Kidney (tissue), 13 donors: ENCODE measurements at regions not wholly inside any gene's neighbourhood (a gene's known extent, or its start where the extent isn't known, plus 50 kb on each side); places are given as distances from the start of the nearest gene placed in this dataset.

Source experiments
- DNase-seq, 5 donors: peaks; one replicate each; pipeline ENCODE4 v3.0.0-alpha.2; 2013 to 2020
- FAIRE-seq: peaks from 2 replicates; lab custom pipeline; 2012; peaks lifted over from hg19 to GRCh38; lab: Jason Lieb, UNC
- H3K27ac ChIP-seq, 2 donors: one replicate each; pipeline ENCODE4 v1.7.0; 2013; ENCODE audit warnings: low read depth in 2 of 2, low read length in 2 of 2, inconsistent platforms in 1 of 2
- H3K27me3 ChIP-seq: one replicate; pipeline ENCODE4 v1.7.1; 2013; ENCODE audit warnings: low read length, inconsistent platforms; ENCODE audit not compliant: control insufficient read depth, insufficient read depth
- H3K36me3 ChIP-seq, 3 donors: one replicate each; pipeline versions ENCODE4 v1.7.0 to v1.7.1; 2013; ENCODE audit warnings: low read length in 3 of 3, control low read depth in 1 of 3, inconsistent platforms in 1 of 3; ENCODE audit not compliant: insufficient read depth in 3 of 3, control insufficient read depth in 2 of 3
- H3K4me1 ChIP-seq, 3 donors: one replicate each; pipeline versions ENCODE4 v1.7.0 to v1.7.1; 2013; ENCODE audit warnings: low read length in 3 of 3, inconsistent platforms in 1 of 3, low read depth in 1 of 3; ENCODE audit not compliant: control insufficient read depth in 2 of 3, insufficient read depth in 2 of 3
- H3K4me3 ChIP-seq, 3 donors: one replicate each; pipeline versions ENCODE4 v1.7.0 to v1.8.1; 2013; ENCODE audit warnings: low read length in 3 of 3, control low read depth in 1 of 3, inconsistent platforms in 1 of 3
- H3K9ac ChIP-seq, 3 donors: one replicate each; pipeline versions ENCODE4 v1.7.0 to v1.7.1; 2013; ENCODE audit warnings: low read length in 3 of 3, control low read depth in 1 of 3, inconsistent platforms in 1 of 3
- H3K9me3 ChIP-seq, 3 donors: one replicate each; pipeline versions ENCODE4 v1.7.0 to v1.7.1; 2013; ENCODE audit warnings: low read length in 3 of 3, control low read depth in 1 of 3, inconsistent platforms in 1 of 3; ENCODE audit not compliant: control insufficient read depth in 2 of 3, insufficient read depth in 1 of 3
- intact Hi-C: fragments of 100-400 bp; cut with DNase I; formaldehyde crosslinking; loops from one replicate; pipeline ENCODE4 v1.11.1; 2022
- TF ChIP-seq, protein P1 (sequence below): IDR thresholded peaks from 3 replicates; pipeline ENCODE4 v1.5.1; 2012; ENCODE audit warnings: mild to moderate bottlenecking, moderate library complexity, borderline replicate concordance; ENCODE audit not compliant: insufficient read depth; ENCODE audit errors: extremely low read depth
- donor health status: control.
- donor health status: control.
- donor health status: control.
- donor health status: control.
- donor health status: control.
- donor health status: DM: yes; HTN: yes; CAD: no.
- donor health status: Normal renal cell carcinoma (clear cell type).

- H3K27me3 ChIP-seq = no peaks in the 10 kb centered on the region
- H3K4me1 ChIP-seq = peaks cover 0 to 29% (median 3%) of the 10 kb centered on the region in 3 donors
- H3K36me3 ChIP-seq = no peaks in the 10 kb centered on the region
- no peak for FAIRE-seq
- no peak overlapping the region for H3K4me3 ChIP-seq
- peak in 2 of 5 donors; percentile 64 to 74 for DNase-seq
- no peaks in the 10 kb centered on the region for H3K9me3 ChIP-seq
- no peak overlapping the region for H3K9ac ChIP-seq
- intact Hi-C loops = no loop called here
- TF ChIP-seq, protein P1, sequence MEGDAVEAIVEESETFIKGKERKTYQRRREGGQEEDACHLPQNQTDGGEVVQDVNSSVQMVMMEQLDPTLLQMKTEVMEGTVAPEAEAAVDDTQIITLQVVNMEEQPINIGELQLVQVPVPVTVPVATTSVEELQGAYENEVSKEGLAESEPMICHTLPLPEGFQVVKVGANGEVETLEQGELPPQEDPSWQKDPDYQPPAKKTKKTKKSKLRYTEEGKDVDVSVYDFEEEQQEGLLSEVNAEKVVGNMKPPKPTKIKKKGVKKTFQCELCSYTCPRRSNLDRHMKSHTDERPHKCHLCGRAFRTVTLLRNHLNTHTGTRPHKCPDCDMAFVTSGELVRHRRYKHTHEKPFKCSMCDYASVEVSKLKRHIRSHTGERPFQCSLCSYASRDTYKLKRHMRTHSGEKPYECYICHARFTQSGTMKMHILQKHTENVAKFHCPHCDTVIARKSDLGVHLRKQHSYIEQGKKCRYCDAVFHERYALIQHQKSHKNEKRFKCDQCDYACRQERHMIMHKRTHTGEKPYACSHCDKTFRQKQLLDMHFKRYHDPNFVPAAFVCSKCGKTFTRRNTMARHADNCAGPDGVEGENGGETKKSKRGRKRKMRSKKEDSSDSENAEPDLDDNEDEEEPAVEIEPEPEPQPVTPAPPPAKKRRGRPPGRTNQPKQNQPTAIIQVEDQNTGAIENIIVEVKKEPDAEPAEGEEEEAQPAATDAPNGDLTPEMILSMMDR = no peak
- no peak overlapping the region for H3K27ac ChIP-seq
Observed at GRCh38 chr2:128370468-128371247, 52.0 kb upstream of the HS6ST1 start.

DNA sequence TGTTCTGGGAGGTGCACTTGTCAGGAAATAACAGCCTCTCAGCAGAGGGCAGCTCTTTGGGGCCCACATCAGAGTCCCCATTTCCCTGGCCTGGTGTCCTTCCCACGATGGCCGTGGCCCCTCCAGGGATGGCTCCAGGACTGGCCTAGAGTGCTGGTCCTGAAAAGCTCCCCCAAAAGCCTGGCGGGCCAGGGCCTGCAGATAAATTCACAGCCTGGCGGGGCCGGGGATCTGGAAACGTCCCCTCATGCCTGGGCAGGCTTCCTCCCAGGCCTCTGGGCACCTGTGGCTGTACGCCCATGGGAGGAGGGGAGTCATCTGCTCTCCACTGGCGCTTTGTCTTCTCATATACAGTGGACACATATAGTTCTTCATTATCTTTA is 52.6 kb upstream of the HS6ST1 start:
- H3K27ac ChIP-seq = no peak overlapping the region
- H3K9me3 ChIP-seq = no peaks in the 10 kb centered on the region
- H3K27me3 ChIP-seq = no peaks in the 10 kb centered on the region
- TF ChIP-seq, protein P1 = no peak
- H3K4me3 ChIP-seq = no peak overlapping the region
- peaks cover 0 to 30% (median 3%) of the 10 kb centered on the region in 3 donors for H3K4me1 ChIP-seq
- H3K9ac ChIP-seq = no peak overlapping the region
- FAIRE-seq = no peak
- no peaks in the 10 kb centered on the region for H3K36me3 ChIP-seq
- intact Hi-C loops = no loop called here
- DNase-seq = peak in 1 of 5 donors; percentile 35

- Histone ChIP-seq H3K27me3 (no peaks in the 10 kb centered on the region), H3K4me1 (peaks cover 0 to 30% (median 3%) of the 10 kb centered on the region in 3 donors), H3K9me3 (no peaks in the 10 kb centered on the region), H3K9ac (no peak overlapping the region), H3K36me3 (no peaks in the 10 kb centered on the region), H3K27ac (no peak overlapping the region), H3K4me3 (no peak overlapping the region)
- FAIRE-seq (no peak), DNase-seq (peak in 1 of 5 donors; percentile 48)
- intact Hi-C loops = no loop called here
- TF ChIP-seq, protein P1 = no peak
Observed at GRCh38 chr2:128371648-128372345, 53.1 kb upstream of the HS6ST1 start.
